KOPT-K1 (cell line): ENCODE measurements at regions not wholly inside any gene's neighbourhood (a gene's known extent, or its start where the extent isn't known, plus 50 kb on each side); places are given as distances from the start of the nearest gene placed in this dataset.

ENCODE experiments used
- H3K27ac ChIP-seq: fragments of 200-600 bp; sonication (generic); 2 replicates; pipeline ENCODE4 v1.5.1; 2016; ENCODE audit warnings: antibody characterized with exemption, mild to moderate bottlenecking, low read depth, low read length; ENCODE audit not compliant: poor library complexity, severe bottlenecking
- H3K36me3 ChIP-seq: fragments of 200-600 bp; sonication (generic); 2 replicates; pipeline ENCODE4 v1.5.1; 2017; ENCODE audit warnings: antibody characterized with exemption, mild to moderate bottlenecking, low read length, moderate library complexity; ENCODE audit not compliant: insufficient read depth
- H3K9me3 ChIP-seq: fragments of 200-600 bp; sonication (generic); 2 replicates; pipeline ENCODE4 v1.5.1; 2017; ENCODE audit warnings: antibody characterized with exemption, low read length, mild to moderate bottlenecking; ENCODE audit not compliant: insufficient read depth, poor library complexity, severe bottlenecking

GRCh38 chr3:72698154-72698917 lies 149.9 kb downstream of the SHQ1 start:
- no peaks in the 10 kb centered on the region for H3K9me3 ChIP-seq
- H3K36me3 ChIP-seq, result no peaks in the 10 kb centered on the region
- H3K27ac ChIP-seq, result no peak overlapping the region

GRCh38 chr3:72697717-72698116 lies 150.5 kb downstream of the SHQ1 start:
- H3K27ac ChIP-seq, result no peak overlapping the region
- no peaks in the 10 kb centered on the region for H3K9me3 ChIP-seq
- no peaks in the 10 kb centered on the region for H3K36me3 ChIP-seq

- no peaks in the 10 kb centered on the region for H3K9me3 ChIP-seq
- no peaks in the 10 kb centered on the region for H3K36me3 ChIP-seq
These were observed 151.4 kb downstream of the SHQ1 start for GRCh38 chr3:72696815-72697214.

GRCh38 chr3:72694398-72694797 lies 153.8 kb downstream of the SHQ1 start:
- Histone ChIP-seq H3K36me3 (no peaks in the 10 kb centered on the region), H3K27ac (no peak overlapping the region), H3K9me3 (no peaks in the 10 kb centered on the region)

More at GRCh38 chr3:72696815-72697214, 151.4 kb downstream of the SHQ1 start:
- H3K27ac ChIP-seq, result no peak overlapping the region

- Histone ChIP-seq H3K36me3 (no peaks in the 10 kb centered on the region), H3K27ac (no peak overlapping the region), H3K9me3 (no peaks in the 10 kb centered on the region)
These were observed 155.3 kb downstream of the SHQ1 start for GRCh38 chr3:72692990-72693389.

- no peak overlapping the region for H3K27ac ChIP-seq
- no peaks in the 10 kb centered on the region for H3K36me3 ChIP-seq
These were observed 157.6 kb downstream of the SHQ1 start for GRCh38 chr3:72690629-72691028.

GRCh38 chr3:72682936-72683452 lies 165.3 kb downstream of the SHQ1 start:
- Histone ChIP-seq H3K36me3 (no peaks in the 10 kb centered on the region), H3K27ac (no peak overlapping the region), H3K9me3 (no peaks in the 10 kb centered on the region)

More at GRCh38 chr3:72690629-72691028, 157.6 kb downstream of the SHQ1 start:
- H3K9me3 ChIP-seq, result no peaks in the 10 kb centered on the region

GRCh38 chr3:72681598-72681997 lies 166.6 kb downstream of the SHQ1 start:
- Histone ChIP-seq H3K9me3 (no peaks in the 10 kb centered on the region), H3K27ac (no peak overlapping the region), H3K36me3 (no peaks in the 10 kb centered on the region)

GRCh38 chr3:72680766-72681165 lies 167.5 kb downstream of the SHQ1 start:
- no peak overlapping the region for H3K27ac ChIP-seq

GRCh38 chr3:72679540-72680198 lies 168.6 kb downstream of the SHQ1 start:
- H3K9me3 ChIP-seq, result no peaks in the 10 kb centered on the region
- no peak overlapping the region for H3K27ac ChIP-seq
- H3K36me3 ChIP-seq, result no peaks in the 10 kb centered on the region

More at GRCh38 chr3:72680766-72681165, 167.5 kb downstream of the SHQ1 start:
- no peaks in the 10 kb centered on the region for H3K36me3 ChIP-seq
- no peaks in the 10 kb centered on the region for H3K9me3 ChIP-seq

GRCh38 chr3:72678867-72679266 lies 169.4 kb downstream of the SHQ1 start:
- H3K27ac ChIP-seq, result no peak overlapping the region
- no peaks in the 10 kb centered on the region for H3K9me3 ChIP-seq
- H3K36me3 ChIP-seq, result no peaks in the 10 kb centered on the region

- Histone ChIP-seq H3K27ac (no peak overlapping the region), H3K9me3 (no peaks in the 10 kb centered on the region), H3K36me3 (no peaks in the 10 kb centered on the region)
These were observed 169.9 kb downstream of the SHQ1 start for GRCh38 chr3:72678380-72678779.

- Histone ChIP-seq H3K9me3 (no peaks in the 10 kb centered on the region), H3K36me3 (no peaks in the 10 kb centered on the region), H3K27ac (no peak overlapping the region)
These were observed 173.0 kb downstream of the SHQ1 start for GRCh38 chr3:72675243-72675642.

- H3K9me3 ChIP-seq, result no peaks in the 10 kb centered on the region
- no peaks in the 10 kb centered on the region for H3K36me3 ChIP-seq
- no peak overlapping the region for H3K27ac ChIP-seq
These were observed 175.1 kb downstream of the SHQ1 start for GRCh38 chr3:72673011-72673771.

GRCh38 chr3:72669224-72669623 lies 179.0 kb downstream of the SHQ1 start:
- Histone ChIP-seq H3K9me3 (no peaks in the 10 kb centered on the region), H3K27ac (no peak overlapping the region), H3K36me3 (no peaks in the 10 kb centered on the region)
